Loucy (cell line): ENCODE measurements at regions not wholly inside any gene's neighbourhood (a gene's known extent, or its start where the extent isn't known, plus 50 kb on each side); places are given as distances from the start of the nearest gene placed in this dataset.

Experiments
- CTCF ChIP-seq: fragments of 200-600 bp; sonication (generic); conservative IDR thresholded peaks from 2 replicates; pipeline ENCODE4 v1.5.1; 2014; ENCODE audit warnings: mild to moderate bottlenecking, antibody characterized with exemption, low read length
- EZH2phosphoT487 ChIP-seq: fragments of 200-600 bp; IDR thresholded peaks from 2 replicates; pipeline ENCODE4 v1.6.1; 2018; ENCODE audit warnings: antibody characterized with exemption, mild to moderate bottlenecking, moderate library complexity, borderline replicate concordance

GRCh38 chr6:80550281-80550680 is 443.8 kb downstream of the BCKDHB start:
- no peak for TF ChIP-seq CTCF
- TF ChIP-seq EZH2phosphoT487 = no peak
